ENCODE measurements at regions not wholly inside any gene's neighbourhood (a gene's known extent, or its start where the extent isn't known, plus 50 kb on each side); places are given as distances from the start of the nearest gene placed in this dataset.

- intact Hi-C loops (cut with DNase I) = no loop called here
- no peak for DNase-seq (ENCODE audit: low spot score)
These were observed 274.2 kb upstream of the SMC2 start for GRCh38 chr9:103819936-103820335.

GRCh38 chr9:103821115-103821514 lies 273.0 kb upstream of the SMC2 start:
- intact Hi-C loops (cut with DNase I) = no loop called here
- DNase-seq (ENCODE audit: low spot score) = no peak

- DNase-seq (ENCODE audit: low spot score) = no peak
- intact Hi-C loops (cut with DNase I) = no loop called here
These were observed 256.2 kb upstream of the SMC2 start for GRCh38 chr9:103837940-103838339.

GRCh38 chr9:103839197-103839596 lies 254.9 kb upstream of the SMC2 start:
- intact Hi-C loops (cut with DNase I) = no loop called here
- DNase-seq (ENCODE audit: low spot score) = no peak

- DNase-seq (ENCODE audit: low spot score) = no peak
- intact Hi-C loops (cut with DNase I) = no loop called here
These were observed 226.2 kb upstream of the SMC2 start for GRCh38 chr9:103867886-103868285.

GRCh38 chr9:103872811-103873210 lies 221.3 kb upstream of the SMC2 start:
- intact Hi-C loops (cut with DNase I) = no loop called here
- DNase-seq (ENCODE audit: low spot score) = no peak

DNA sequence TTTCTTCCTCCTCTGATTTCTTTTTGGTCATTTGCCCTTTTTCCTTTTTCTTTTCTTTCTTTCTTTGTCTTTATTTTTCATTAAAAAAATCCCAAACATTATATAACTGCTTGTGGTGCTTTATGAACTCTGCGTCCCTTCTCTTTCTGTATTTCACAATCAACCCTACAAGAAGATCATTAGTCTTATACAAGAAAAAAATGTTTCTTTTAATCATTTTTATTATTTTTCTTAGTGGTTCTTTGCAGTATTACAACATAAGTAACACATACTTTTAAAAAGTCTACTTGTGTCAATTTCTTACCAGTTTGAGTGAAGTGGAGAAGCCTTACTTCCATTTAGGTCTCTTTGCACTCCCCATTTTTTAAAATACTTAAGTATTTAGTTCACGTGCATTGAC lies 212.7 kb upstream of the SMC2 start:
- no peak for DNase-seq (ENCODE audit: low spot score)
- intact Hi-C loops (cut with DNase I) = no loop called here

DNA sequence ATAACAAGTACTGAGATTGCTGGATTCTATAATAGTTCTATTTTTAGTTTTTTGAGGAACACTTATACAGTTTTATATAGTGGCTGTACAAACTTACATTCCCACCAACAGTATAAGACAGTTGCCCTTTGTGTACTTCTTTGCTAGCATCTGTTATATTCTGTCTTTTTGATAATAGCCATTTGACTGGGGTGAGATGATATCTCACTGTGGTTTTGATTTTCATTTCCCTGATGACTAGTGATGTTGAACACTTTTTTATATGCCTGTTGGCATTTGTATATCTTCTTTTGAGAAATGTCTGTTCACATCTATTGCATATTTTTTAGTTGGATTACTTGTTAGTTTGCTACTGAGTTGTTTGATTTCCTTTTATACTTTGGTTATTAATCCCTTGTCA lies 204.1 kb upstream of the SMC2 start:
- intact Hi-C loops (cut with DNase I) = no loop called here
- no peak for DNase-seq (ENCODE audit: low spot score)

DNA sequence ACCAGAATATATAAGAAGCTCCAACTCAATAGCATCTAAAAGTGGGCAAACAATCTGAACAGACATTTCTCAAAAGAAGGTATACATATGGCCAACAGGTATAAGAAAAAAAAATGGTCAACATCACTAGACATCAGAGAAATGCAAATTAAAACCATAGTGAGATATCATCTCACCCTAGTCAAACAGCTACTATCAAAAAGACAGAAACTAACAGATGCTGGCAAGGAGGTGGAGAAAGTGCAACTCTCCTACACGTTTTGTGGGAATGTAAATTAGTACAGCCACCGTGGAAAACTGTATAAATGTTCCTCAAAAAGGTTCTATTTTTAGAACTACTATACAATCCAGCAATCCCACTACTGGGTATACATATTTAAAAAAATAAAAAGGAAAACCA lies 199.9 kb upstream of the SMC2 start:
- intact Hi-C loops (cut with DNase I) = no loop called here

DNA sequence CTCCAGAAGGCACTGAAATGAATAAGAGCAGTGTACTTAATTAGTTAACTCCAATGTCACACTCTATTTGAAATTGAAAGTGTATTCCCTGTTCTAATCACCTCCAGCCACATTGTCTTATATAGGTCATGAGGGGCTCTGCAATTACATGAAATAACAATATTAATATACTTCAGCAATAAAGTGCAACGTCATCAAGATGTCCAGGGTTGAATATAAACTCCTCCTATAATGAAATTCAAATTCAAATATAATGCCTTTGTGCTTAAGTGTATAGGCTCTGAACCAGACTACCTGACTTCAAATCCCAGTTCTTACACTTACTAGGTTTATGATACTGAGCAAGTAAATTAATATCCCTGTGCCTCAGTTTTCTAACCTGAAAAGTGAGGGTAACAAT lies 195.6 kb upstream of the SMC2 start:
- no peak for DNase-seq (ENCODE audit: low spot score)
- intact Hi-C loops (cut with DNase I) = no loop called here

More for the DNA sequence above, 199.9 kb upstream of the SMC2 start:
- no peak for DNase-seq (ENCODE audit: low spot score)

GRCh38 chr9:103899866-103900265 lies 194.2 kb upstream of the SMC2 start:
- intact Hi-C loops (cut with DNase I) = no loop called here
- DNase-seq (ENCODE audit: low spot score) = no peak

DNA sequence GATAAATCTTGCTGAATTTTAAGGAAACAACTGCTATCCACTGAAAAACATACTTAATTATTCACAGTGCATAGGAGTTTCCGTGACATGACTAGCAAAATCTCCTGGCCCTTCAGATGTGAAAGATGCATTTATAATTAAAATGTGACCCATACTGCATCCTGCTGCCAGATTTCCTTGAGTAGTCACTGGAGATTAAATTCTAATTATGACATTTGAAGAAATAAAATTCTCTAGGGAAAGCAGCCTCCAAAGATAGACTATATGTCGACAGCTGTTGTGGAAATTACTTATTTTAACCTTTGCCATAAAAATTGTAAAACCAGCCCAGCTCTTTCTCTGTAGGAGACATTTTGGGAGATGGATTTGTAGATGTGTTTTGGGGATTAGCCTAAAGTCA lies 193.6 kb upstream of the SMC2 start:
- DNase-seq (ENCODE audit: low spot score) = no peak
- intact Hi-C loops (cut with DNase I) = no loop called here

- no peak for DNase-seq (ENCODE audit: low spot score)
- intact Hi-C loops (cut with DNase I) = no loop called here
These were observed 191.8 kb upstream of the SMC2 start for GRCh38 chr9:103902263-103902662.

DNA sequence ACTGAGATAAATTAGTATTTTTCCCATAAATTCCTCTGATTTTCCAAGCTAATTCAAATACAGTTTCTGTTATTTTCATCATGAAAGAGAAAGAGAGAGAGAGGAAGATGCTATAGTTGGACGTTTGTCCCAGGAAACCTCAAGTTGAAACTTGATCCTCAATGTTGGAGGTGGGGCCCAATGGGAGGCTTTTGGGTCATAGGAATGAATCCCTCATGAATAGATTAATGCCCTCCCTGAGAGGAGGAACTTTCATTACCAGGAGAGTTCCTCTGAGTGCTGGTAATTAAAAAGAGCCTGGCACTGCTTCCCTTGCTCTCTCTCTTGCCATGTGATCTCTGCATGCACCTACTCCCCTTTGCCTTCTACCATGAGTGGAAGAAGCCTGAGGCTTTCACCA lies 189.9 kb upstream of the SMC2 start:
- intact Hi-C loops (cut with DNase I) = no loop called here
- no peak for DNase-seq (ENCODE audit: low spot score)

GRCh38 chr9:103913899-103914298 lies 180.2 kb upstream of the SMC2 start:
- intact Hi-C loops (cut with DNase I) = no loop called here
- no peak for DNase-seq (ENCODE audit: low spot score)

GRCh38 chr9:103919605-103920209 lies 174.4 kb upstream of the SMC2 start:
- no peak for DNase-seq (ENCODE audit: low spot score)
- intact Hi-C loops (cut with DNase I) = no loop called here

DNA sequence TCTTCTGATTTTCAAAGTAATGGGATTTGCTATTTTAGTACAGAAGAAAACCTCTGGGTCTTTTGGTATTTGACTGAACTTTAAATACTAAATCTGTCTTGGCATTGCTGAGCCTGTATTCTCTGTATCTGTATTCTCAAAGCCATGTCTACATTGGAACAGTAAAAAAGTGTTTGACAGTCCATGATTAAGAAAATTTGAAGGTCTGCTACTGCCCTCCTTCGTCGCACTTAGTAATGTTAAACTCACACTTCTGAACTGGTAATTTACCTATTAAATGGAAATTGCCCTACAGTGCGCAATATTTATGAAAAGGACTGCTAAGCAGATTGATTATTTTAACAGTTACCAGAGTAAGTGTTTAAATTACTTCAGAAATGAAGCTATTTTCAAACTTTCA lies 165.7 kb upstream of the SMC2 start:
- intact Hi-C loops (cut with DNase I) = no loop called here
- no peak for DNase-seq (ENCODE audit: low spot score)

GRCh38 chr9:103941104-103941503 lies 153.0 kb upstream of the SMC2 start:
- DNase-seq (ENCODE audit: low spot score) = no peak
- intact Hi-C loops (cut with DNase I) = no loop called here

- intact Hi-C loops (cut with DNase I) = no loop called here
- no peak for DNase-seq (ENCODE audit: low spot score)
These were observed 151.9 kb upstream of the SMC2 start for GRCh38 chr9:103942200-103942599.

- DNase-seq (ENCODE audit: low spot score) = no peak
- intact Hi-C loops (cut with DNase I) = no loop called here
These were observed 151.5 kb upstream of the SMC2 start for GRCh38 chr9:103942651-103943050.

GRCh38 chr9:103949096-103949495 lies 145.0 kb upstream of the SMC2 start:
- intact Hi-C loops (cut with DNase I) = no loop called here
- no peak for DNase-seq (ENCODE audit: low spot score)

DNA sequence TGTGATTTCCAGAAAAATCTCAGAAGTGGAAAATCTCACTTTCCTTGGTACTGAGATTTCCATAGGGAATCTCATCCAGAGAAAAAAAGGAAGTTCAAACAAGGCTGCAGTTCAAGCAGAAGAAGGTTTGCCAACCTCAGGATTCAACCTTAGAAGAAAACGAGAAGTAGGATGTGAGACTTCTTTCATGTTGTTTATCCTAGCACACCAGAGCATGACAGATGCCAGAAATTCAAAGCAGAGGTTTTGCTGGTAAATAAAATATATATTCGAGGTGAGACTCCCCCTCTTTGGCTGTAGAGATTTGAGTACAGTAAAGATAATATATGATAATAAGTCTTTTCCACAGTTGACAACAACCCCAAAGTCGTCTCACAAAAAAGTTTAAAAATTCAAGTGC lies 116.9 kb upstream of the SMC2 start:
- intact Hi-C loops (cut with DNase I) = no loop called here
- no peak for DNase-seq (ENCODE audit: low spot score)

All from cardiac septum (tissue), 1 donor.